ENCODE measurements at regions not wholly inside any gene's neighbourhood (a gene's known extent, or its start where the extent isn't known, plus 50 kb on each side); places are given as distances from the start of the nearest gene placed in this dataset.
"Not testable (repeated sequence)": the region's sequence is repeated elsewhere in the genome, so short reads cannot be mapped to it uniquely, and the experiment has no call there.

- no peak for DNase-seq
These were observed 300.1 kb upstream of the NCAM1 start for GRCh38 chr11:112661146-112661545.

DNA sequence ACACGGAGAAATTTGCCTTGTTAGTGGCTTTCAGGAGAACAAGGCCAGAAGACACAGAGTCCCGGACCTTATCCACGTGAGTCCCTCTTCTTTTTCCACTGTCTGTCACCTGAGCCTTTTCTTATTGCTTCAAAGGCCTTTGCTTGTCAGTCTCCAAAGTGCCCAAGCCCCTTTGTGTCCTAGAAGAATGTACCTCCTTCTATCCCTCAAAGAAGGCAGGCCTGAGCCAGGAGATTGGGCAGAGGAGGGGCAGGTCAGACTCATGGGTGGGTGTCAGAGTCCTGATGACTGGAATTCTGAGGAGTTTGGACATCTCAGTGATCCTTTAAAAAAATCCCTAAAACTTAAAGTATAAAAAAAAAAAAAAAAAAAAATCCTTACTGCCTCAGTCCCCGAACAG lies 299.6 kb upstream of the NCAM1 start:
- DNase-seq, result no peak

DNA sequence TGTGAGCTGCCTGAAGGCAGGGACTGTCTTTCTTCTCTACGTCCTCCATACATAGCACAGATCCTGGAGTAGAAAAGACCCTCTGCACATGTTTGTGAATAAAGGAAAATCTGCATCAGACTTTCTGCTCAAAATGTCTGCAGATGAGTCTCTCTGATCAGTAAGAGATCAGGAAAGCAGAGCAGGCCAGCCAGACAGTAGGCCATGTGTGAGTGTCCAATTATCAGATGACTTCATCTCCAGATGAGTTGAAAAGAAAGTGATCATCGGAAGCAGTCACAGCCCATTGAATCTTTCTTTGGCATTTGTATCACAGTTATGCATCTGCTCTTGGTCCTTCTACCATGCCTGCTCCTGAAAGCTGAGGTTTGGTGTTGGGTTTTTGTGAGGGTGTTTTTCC lies 298.7 kb upstream of the NCAM1 start:
- no peak for DNase-seq

DNA sequence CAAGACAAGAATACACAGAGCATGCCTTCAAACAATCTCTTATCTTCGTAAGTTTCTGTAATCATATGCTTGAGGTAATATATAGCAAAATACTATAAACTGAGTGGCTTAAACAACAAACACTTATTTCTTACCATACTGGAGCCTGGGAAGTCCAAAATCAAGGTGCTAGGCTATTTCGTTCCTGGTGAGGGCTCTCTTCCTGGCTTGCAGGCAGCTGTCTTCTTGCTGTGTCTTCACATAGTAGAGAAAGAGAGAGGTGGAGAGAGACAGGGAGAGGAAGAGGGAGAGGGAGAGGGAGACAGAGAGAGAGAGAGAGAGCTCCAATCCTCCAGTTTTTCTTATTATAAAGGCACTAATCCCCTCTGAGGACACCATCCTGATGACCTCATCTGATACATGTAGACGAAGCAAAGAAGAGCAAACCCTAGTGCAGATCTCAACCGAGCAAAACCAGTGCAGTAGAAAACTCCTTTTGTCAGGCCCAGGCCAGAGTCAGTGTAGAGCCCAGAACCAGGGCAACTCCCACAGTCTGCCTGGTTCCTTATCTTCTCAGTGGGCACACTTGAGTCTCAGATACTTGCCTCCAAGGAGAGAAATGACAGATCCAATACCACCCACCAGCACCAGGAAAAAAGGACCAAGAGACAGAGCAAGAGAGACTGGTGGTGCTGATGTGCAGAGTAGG lies 297.1 kb upstream of the NCAM1 start:
- DNase-seq, result no peak

GRCh38 chr11:112665291-112665690 lies 295.9 kb upstream of the NCAM1 start:
- no peak for DNase-seq

- DNase-seq, result no peak
These were observed 295.0 kb upstream of the NCAM1 start for GRCh38 chr11:112666253-112666652.

- DNase-seq, result no peak
These were observed 290.2 kb upstream of the NCAM1 start for GRCh38 chr11:112670806-112671570.

DNA sequence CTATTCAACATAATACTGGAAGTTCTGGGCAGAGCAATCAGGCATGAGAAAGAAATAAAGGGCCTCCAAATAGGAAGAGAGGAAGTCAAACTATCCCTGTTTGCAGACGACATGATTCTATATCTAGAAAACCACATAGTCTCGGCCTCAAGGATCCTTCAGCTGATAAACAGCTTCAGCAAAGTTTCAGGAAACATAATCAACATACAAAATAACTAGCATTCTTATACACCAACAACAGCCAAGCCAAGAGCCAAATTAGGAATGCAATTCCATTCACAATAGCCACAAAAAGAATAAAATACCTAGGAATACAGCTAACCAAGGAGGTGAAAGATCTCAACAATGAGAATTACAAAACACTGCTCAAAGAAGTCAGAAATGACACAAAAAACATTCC lies 287.8 kb upstream of the NCAM1 start:
- DNase-seq, result not testable (repeated sequence)

- no peak for DNase-seq
These were observed 276.1 kb upstream of the NCAM1 start for GRCh38 chr11:112685111-112685510.

GRCh38 chr11:112689851-112690250 lies 271.4 kb upstream of the NCAM1 start:
- DNase-seq, result no peak

DNA sequence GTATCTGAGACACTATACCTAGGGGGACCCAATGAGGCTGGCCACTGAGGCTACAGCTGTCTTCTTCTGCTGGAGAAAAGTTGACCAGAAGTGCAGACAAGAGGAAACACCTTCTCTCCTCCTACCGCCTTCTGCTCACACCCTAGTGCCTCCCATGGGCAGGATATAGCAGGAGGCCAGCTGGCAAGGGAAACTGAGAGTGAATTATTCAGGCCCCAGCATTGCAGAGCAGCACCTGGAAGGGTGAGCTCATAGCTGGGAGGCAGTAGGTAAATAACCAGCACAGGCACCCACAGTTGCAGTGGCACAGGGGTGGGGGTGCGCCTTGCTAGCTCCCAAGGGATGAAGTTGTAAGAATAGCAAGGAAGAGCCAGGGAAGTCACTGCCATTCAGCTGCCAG lies 267.4 kb upstream of the NCAM1 start:
- no peak for DNase-seq

DNA sequence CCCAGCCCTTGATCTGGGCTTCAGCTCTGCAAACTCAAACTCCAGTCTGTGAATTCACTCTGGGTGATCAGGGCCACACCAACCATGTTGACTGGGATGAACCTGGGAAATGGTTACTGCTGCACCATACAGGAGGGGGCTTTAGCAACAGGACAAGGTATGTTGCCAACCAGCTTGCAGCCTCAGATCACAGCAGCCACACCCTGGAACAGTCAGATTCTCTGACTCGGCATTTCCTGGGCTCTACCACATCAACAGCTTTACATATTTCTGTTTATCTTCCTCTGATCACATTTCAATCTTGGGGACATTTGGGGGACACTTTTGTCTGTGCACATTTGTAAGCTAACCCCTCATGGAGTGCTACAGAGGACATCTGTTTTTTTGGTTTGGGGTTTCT lies 267.0 kb upstream of the NCAM1 start:
- no peak for DNase-seq

DNA sequence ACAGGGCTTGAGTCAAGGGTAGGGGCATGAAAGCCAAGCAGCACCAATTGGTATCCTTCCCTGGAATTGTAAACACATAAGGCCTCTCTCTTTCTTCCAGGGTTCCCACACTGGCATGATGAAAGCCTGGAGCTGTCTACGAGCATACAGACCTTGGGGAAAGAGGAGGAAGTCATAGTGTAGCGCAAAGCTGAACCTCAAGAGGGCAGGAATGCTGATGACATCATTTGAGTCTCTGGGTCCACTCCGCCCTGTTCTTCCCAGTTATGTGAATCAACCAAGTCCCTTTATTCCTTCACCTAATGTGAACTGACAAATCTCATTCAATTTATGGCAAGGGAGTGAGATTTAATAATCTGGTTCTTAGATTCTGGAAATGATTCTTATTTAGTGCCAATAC lies 266.4 kb upstream of the NCAM1 start:
- DNase-seq, result no peak

DNA sequence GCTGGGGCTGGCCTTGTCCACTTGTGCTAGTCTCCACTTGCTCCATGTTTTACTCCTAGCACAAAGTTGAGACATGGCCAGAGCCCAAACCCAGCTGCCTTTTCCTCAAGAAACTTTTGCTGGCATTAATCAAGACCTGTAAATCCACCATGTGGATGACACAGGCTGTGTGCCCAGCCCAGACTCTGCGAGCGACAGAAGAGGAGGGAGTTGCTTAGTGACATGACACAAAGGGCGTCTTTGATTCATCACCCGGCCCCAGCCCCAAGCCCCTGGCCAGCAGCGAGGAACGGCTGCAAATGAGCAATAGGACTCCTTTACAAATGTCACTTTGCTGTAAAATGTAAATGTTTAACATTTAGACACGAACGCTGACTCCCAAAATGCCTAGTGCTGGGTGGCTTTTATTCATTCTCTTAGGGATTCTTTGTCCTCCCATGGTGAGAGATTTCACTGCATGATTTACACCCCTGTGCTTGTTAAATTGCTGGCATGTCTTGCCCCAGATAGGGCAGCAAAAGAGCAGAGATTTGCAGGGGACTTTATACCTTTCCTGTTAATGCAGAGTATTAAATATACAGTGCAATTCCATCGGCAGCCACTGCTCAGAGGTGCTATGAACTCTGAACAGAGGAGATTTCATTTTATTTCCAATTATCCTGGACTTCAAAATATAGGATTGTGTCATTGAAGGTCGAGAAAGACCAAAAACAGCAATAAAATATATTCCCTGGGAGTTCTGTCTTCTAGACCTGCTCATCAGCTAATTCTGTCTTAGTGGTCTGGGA lies 263.6 kb upstream of the NCAM1 start:
- no peak for DNase-seq

DNA sequence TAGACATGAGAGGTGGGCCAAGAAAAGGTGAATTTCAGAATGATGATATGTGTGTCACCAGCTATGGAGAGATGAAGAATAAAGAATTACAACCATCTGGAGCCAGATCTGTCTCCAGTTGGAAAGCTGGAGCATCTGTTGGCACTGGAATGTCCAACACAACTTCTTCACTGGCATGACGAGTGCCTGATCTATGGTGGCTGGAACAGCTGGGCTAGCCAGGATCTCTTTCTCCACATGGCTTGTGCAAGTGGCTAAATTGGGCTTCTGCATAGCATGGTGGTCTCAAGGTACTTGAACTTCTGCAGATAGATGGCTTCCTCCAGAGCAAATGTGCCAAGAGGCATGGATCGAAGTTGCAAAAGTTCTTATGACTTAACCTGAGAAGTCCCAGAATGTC lies 256.1 kb upstream of the NCAM1 start:
- DNase-seq, result no peak

GRCh38 chr11:112706863-112707262 lies 254.4 kb upstream of the NCAM1 start:
- no peak for DNase-seq

DNA sequence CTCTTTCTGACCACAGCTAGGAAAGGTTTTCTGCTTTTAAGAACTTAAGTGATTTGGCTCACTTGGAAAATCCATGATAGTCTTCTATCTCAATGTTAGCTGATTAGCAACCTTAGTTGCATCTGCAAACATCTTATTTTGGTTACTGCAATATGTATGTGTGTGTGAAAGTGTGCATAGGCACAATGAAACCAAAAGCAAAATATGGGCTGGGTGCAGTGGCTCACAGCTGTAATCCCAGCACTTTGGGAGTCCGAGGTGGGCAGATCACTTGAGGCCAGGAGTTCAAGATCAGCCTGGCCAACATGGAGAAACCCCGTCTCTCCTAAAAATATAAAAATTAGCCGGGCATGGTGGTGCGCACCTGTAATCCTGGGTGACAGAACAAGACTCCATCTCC lies 246.9 kb upstream of the NCAM1 start:
- not testable (repeated sequence) for DNase-seq

DNA sequence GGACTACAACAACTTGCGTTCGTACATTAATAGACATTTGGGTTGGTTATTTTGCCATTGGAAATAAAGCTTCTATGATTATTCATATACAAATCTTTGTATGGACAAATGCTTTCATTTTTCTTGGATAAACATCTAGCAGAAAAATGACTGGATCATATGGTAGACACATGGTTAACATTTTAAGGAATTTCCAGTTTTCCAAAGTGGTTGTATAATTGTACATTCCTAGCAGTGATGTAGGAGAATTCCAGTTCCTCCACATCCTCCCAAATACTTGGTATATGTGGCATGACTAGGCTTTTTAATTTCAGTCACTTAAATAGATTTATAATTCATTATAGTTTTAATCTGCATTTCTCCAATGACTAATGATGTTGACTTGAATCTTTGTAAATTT lies 246.2 kb upstream of the NCAM1 start:
- DNase-seq, result no peak

DNA sequence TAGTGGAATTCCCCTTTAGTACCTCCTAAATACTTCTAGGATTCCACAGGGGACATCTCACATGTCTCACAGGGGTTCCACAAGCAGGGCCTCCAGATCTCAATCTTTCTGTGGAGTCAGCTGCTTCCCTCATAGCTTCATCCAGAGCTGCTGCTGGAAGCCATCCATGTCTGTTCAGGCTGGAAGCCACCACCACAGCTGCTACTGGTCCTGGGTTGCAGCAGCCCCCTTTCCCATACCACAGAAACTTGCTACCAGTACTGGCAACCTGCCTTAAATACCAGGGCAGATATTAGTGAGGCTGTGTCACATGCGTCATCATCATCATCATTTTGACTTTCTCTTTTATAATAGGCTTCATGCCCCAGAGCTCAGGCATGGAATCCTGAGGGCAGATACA lies 242.7 kb upstream of the NCAM1 start:
- no peak for DNase-seq

- no peak for DNase-seq
These were observed 241.3 kb upstream of the NCAM1 start for GRCh38 chr11:112719736-112720525.

DNA sequence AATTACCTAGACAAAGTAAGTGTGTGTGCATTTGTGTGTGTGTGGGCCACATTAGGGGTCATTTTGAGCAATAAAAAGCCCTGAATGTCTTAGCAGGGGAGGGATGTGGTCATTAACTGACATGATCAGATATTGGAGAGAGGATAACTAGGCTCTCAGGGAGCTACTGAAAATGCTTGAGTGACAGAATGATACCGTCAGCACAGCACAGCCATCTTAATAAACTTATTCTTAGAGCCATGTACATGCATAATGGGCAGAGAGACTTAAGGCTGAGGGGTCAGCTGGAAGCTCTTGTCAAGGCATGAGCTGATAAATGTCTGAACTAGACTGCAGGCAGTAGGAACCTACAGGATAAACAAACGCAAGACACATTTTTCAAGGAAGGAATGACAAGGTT lies 239.1 kb upstream of the NCAM1 start:
- DNase-seq, result no peak

DNA sequence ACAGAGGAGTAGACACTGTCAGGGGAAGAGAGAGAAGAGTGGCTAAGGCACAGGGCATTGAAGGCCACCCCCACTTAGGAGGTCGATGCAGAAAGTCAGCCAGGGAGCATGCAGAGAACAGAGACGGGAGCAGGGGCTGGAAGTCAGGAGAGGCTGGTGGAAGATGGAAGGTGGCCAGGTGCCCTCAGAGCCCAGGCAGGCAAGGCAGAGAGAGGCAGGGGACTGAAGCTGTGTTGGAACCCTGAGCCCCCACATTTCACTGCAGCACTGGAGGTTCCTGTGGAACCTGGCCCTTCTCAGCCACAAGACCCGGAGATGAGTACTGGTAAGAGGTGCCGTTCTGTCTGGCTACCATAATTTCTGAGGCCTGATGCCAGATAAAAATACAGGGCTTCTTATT lies 238.3 kb upstream of the NCAM1 start:
- no peak for DNase-seq
